ENCODE measurements at regions not wholly inside any gene's neighbourhood (a gene's known extent, or its start where the extent isn't known, plus 50 kb on each side); places are given as distances from the start of the nearest gene placed in this dataset.

DNA sequence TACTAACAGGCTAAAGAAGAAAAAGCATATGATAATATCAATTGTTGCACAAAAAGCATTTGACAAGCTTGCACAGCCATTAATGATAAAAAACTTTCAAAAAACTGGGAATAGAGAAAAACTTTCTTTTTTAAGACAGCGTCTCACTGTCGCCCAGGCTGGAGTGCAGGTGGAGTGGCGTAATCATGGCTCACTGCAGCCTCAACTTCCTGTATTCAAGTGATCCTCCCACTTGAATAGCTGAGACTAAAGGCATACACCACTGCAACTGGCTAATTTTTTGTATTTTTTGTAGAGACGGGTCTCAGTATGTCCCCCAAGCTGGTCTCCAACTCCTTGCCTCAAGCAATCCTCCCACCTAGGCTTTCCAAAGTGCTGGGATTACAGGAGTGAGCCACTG lies 382.8 kb downstream of the TSHZ3 start:
- TF ChIP-seq, protein P1, sequence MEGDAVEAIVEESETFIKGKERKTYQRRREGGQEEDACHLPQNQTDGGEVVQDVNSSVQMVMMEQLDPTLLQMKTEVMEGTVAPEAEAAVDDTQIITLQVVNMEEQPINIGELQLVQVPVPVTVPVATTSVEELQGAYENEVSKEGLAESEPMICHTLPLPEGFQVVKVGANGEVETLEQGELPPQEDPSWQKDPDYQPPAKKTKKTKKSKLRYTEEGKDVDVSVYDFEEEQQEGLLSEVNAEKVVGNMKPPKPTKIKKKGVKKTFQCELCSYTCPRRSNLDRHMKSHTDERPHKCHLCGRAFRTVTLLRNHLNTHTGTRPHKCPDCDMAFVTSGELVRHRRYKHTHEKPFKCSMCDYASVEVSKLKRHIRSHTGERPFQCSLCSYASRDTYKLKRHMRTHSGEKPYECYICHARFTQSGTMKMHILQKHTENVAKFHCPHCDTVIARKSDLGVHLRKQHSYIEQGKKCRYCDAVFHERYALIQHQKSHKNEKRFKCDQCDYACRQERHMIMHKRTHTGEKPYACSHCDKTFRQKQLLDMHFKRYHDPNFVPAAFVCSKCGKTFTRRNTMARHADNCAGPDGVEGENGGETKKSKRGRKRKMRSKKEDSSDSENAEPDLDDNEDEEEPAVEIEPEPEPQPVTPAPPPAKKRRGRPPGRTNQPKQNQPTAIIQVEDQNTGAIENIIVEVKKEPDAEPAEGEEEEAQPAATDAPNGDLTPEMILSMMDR (IDR thresholded peaks at IDR 0.05; ENCODE audit: poor library complexity, severe bottlenecking) = no peak
- TF ChIP-seq EZH2 (IDR thresholded peaks at IDR 0.05; ENCODE audit: borderline replicate concordance, insufficient read depth, low read length, poor library complexity, severe bottlenecking) (no peak), MXI1 (conservative IDR thresholded peaks at IDR 0.05; ENCODE audit: poor library complexity, severe bottlenecking) (no peak), RAD21 (conservative IDR thresholded peaks at IDR 0.05) (no peak), POLR2AphosphoS5 (IDR thresholded peaks at IDR 0.05) (no peak), TAF1 (IDR thresholded peaks at IDR 0.05; ENCODE audit: low read depth) (no peak), EP300 (conservative IDR thresholded peaks at IDR 0.05; ENCODE audit: poor library complexity, severe bottlenecking) (no peak), SMC3 (conservative IDR thresholded peaks at IDR 0.05; ENCODE audit: poor library complexity) (no peak)
- TF ChIP-seq, protein P2, sequence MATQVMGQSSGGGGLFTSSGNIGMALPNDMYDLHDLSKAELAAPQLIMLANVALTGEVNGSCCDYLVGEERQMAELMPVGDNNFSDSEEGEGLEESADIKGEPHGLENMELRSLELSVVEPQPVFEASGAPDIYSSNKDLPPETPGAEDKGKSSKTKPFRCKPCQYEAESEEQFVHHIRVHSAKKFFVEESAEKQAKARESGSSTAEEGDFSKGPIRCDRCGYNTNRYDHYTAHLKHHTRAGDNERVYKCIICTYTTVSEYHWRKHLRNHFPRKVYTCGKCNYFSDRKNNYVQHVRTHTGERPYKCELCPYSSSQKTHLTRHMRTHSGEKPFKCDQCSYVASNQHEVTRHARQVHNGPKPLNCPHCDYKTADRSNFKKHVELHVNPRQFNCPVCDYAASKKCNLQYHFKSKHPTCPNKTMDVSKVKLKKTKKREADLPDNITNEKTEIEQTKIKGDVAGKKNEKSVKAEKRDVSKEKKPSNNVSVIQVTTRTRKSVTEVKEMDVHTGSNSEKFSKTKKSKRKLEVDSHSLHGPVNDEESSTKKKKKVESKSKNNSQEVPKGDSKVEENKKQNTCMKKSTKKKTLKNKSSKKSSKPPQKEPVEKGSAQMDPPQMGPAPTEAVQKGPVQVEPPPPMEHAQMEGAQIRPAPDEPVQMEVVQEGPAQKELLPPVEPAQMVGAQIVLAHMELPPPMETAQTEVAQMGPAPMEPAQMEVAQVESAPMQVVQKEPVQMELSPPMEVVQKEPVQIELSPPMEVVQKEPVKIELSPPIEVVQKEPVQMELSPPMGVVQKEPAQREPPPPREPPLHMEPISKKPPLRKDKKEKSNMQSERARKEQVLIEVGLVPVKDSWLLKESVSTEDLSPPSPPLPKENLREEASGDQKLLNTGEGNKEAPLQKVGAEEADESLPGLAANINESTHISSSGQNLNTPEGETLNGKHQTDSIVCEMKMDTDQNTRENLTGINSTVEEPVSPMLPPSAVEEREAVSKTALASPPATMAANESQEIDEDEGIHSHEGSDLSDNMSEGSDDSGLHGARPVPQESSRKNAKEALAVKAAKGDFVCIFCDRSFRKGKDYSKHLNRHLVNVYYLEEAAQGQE (IDR thresholded peaks at IDR 0.05; ENCODE audit: borderline replicate concordance) = no peak

Measured in neural cell (in vitro differentiated cells).